ENCODE measurements at regions not wholly inside any gene's neighbourhood (a gene's known extent, or its start where the extent isn't known, plus 50 kb on each side); places are given as distances from the start of the nearest gene placed in this dataset.

DNA sequence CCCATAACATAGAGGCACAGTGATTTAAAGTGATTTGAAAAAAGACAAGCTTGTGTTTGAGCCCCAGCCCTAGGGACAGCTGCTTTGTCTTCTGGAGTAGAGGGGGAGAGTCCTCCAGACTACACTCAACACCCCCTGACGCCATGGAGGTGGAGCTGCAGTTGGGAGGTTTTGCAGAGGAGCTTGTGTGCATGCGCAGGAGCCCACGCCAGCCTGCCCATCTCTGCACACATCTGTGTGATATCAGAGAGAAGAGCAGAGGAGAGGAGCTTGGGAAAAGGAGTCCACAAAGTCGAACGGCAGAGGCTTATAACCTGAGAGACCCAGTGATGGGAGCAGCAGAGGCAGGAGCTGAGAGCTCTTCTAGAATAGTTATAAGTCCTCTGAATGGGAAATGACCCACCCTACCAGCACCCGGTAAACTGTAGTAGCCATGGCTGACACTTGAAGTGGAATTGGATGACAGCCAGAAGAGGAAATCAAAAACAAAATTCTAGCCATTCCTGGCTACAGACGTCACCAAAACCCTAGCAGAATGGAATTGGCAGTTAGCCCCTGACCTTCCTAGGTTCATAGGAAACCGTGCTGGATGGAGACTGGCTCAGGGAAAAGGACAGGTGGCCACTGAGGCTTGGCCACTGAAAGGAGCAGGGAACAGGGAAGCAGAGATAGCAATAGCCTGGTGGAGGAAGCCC lies 185.1 kb upstream of the VASH1 start:
- TF ChIP-seq POLR2A (IDR thresholded peaks at IDR 0.05): no peak
- TF ChIP-seq, protein P1, sequence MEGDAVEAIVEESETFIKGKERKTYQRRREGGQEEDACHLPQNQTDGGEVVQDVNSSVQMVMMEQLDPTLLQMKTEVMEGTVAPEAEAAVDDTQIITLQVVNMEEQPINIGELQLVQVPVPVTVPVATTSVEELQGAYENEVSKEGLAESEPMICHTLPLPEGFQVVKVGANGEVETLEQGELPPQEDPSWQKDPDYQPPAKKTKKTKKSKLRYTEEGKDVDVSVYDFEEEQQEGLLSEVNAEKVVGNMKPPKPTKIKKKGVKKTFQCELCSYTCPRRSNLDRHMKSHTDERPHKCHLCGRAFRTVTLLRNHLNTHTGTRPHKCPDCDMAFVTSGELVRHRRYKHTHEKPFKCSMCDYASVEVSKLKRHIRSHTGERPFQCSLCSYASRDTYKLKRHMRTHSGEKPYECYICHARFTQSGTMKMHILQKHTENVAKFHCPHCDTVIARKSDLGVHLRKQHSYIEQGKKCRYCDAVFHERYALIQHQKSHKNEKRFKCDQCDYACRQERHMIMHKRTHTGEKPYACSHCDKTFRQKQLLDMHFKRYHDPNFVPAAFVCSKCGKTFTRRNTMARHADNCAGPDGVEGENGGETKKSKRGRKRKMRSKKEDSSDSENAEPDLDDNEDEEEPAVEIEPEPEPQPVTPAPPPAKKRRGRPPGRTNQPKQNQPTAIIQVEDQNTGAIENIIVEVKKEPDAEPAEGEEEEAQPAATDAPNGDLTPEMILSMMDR (IDR thresholded peaks at IDR 0.05 in 4 of 5, conservative IDR thresholded peaks at IDR 0.05 in 1 of 5): no peak
